ENCODE measurements at regions not wholly inside any gene's neighbourhood (a gene's known extent, or its start where the extent isn't known, plus 50 kb on each side); places are given as distances from the start of the nearest gene placed in this dataset.

GRCh38 chr11:62061356-62062222 is 62.2 kb upstream of the INCENP start:
- TF ChIP-seq CTCF (IDR thresholded peaks at IDR 0.05 in 8 of 11, conservative IDR thresholded peaks at IDR 0.05 in 3 of 11) (no peak), POLR2A (IDR thresholded peaks at IDR 0.05) (no peak)

All from spleen (tissue), 7 donors.